ENCODE measurements at regions not wholly inside any gene's neighbourhood (a gene's known extent, or its start where the extent isn't known, plus 50 kb on each side); places are given as distances from the start of the nearest gene placed in this dataset.
"Not testable (repeated sequence)": the region's sequence is repeated elsewhere in the genome, so short reads cannot be mapped to it uniquely, and the experiment has no call there.

DNA sequence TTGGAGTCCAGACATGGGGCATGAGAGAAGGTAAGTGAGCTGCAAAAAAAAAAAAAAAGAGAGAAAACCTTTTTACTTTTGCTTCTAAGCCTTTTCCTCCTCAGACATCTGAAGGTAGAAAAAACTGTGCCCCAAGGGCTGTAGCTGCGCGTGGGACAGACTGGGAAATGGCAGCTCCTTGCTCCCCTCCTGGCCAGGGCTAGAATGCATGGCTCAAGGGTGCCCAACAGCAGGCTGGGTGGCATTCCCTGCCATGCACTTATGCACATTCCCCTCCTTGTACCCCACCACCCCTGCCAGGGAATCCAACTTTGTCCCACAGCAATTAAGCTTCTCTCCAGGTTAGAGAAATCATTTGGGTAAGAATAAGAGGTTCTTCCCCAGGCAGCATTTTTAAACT is 421.2 kb downstream of the TRAM1L1 start:
- no peak for DNase-seq

DNA sequence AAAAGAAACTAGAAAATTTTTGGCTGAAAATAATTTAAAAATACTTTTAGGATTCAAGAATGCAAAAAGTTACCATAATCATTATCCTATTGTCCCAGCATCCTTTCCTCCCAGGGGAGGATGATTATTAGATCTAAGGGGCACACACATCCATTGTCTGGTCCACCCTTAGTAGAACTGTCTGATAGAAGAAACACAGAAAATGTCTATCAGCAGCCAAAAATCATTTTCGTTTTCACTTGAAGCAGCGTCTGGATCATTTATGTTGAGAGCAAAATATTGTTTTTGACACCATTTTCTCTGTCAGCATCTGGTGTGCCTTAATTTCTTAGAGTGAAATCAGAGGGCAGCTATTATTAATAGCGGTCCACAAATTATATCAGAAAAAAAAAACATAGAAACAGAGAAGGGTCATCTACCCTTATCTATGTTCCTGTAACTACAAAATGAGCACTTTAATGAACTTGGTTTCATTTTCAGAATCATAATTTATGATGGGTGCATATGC is 446.3 kb downstream of the TRAM1L1 start:
- DNase-seq, result no peak

DNA sequence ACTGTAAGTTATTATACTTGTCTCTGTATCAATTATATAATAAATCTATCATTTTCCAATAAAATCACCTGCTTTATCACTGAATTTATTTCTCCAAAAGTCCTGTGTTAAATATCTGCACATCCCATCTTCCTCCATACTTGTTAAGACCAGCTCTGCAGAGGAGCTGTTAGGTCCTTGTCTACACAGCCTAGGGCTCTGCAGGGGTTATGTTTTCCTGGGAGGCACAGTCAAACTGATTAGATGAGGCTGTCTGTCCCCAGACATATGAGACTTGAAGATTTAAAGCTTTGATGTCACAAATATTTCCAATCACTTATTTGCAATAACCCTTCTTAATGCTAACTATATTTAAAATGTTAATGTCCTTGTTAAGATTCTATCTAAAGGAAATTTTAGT is 446.8 kb downstream of the TRAM1L1 start:
- DNase-seq, result no peak

- DNase-seq, result no peak
These were observed 448.5 kb downstream of the TRAM1L1 start for GRCh38 chr4:116636917-116637316.

- no peak for DNase-seq
These were observed 453.1 kb downstream of the TRAM1L1 start for GRCh38 chr4:116632269-116632668.

- DNase-seq, result no peak
These were observed 456.8 kb downstream of the TRAM1L1 start for GRCh38 chr4:116628598-116628997.

- no peak for DNase-seq
These were observed 457.8 kb downstream of the TRAM1L1 start for GRCh38 chr4:116627545-116627944.

DNA sequence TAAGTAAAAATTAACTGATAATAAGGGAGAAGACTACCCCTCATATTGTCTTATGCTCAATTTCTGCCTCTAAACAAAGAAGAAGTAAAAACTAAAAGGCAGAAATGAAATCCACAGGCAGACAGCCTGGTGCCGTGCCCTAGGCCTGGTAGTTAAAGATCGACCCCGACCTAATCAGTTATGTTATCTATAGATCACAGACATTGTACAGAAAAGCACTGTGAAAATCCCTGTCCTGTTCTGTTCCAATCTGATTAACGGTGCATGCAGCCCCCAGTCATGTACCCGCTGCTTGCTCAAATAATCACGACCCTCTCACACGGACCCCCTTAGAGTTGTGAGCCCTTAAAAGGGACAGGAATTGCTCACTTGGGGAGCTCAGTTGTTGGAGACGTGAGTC is 465.9 kb downstream of the TRAM1L1 start:
- not testable (repeated sequence) for DNase-seq

DNA sequence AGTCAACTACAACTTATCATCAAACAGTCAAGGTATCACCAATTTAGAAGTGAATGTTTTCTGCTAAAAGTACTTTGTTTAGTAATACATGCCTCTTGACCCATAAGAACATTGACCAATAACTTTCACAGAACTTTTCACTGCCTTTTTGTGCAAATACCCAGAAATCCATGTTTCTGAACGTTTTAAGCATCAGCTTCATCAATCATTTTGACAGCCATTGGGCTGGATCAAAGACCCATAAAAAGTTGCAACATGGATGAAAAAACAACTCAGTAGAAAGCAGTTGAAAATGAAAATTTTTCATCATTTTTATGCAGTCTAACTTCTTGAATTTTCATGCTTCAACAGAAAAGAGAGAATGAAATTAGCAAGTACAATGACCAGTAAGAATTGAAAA is 466.7 kb downstream of the TRAM1L1 start:
- DNase-seq, result no peak

- DNase-seq, result no peak
These were observed 482.3 kb downstream of the TRAM1L1 start for GRCh38 chr4:116603096-116603495.

- no peak for DNase-seq
These were observed 485.5 kb downstream of the TRAM1L1 start for GRCh38 chr4:116599859-116600258.

- peak in 1 of 14 donors; percentile 2 for DNase-seq
These were observed 486.2 kb downstream of the TRAM1L1 start for GRCh38 chr4:116598980-116599789.

- DNase-seq, result no peak
These were observed 487.0 kb downstream of the TRAM1L1 start for GRCh38 chr4:116598155-116598979.

DNA sequence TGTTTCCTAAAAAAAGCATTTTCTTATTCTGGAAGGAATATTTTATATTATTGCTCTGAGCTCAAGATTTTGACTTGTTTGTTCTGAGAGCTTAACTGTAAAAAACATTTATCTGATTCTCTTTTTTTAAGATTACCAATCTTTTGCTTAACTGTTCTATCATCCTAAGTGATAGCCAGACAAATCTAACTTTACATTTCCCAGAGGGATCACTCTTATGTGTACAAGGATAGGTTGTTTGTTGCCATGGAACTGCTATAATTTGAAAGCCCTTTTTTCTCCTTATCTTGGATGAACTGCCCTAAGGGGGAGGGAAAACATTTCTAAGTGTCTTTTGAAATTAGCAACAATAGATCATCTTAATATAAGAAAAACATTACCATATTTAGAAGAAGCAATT is 494.7 kb downstream of the TRAM1L1 start:
- no peak for DNase-seq

- no peak for DNase-seq
These were observed 496.6 kb downstream of the TRAM1L1 start for GRCh38 chr4:116588783-116589182.

DNA sequence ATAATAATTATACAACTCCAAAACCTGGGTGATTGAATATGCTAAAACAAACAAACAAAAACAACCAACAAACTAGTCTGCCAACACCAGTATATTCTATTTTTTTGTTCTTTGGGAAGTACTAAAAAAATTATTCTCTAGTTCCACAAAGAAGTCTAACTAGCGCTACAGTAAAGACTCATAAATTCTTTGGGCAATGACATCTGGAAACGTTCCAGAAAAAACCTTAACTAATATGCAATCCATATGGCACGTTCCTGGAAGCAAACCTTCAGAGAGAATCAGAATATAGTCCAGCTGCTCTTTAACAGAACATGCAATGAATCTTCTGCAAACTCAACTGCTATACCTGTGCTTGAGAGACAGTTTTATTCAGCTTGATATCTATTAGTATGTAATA is 500.1 kb downstream of the TRAM1L1 start:
- DNase-seq, result no peak

- no peak for DNase-seq
These were observed 508.1 kb downstream of the TRAM1L1 start for GRCh38 chr4:116577321-116577720.

GRCh38 chr4:116573540-116573939 is 511.8 kb downstream of the TRAM1L1 start:
- no peak for DNase-seq

DNA sequence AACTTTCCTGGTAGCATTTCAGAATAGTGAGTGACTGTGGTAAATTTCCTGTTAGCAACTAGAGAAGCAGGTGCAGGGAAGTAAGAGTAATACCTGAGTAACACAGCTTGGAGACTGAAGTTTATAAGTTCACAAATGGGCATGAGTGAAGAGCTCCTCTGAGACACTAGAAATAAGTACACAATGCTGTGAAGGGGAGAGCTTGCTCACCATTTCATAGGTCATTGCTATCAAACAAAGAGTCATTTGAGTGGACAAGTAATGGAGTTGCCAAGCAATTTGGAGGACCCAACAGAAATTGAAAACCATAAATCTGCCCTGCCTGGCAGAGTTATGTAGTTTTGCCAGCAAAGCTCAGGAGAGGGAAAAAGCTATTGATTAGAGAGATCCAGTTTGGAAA is 523.6 kb downstream of the TRAM1L1 start:
- DNase-seq, result no peak

- no peak for DNase-seq
These were observed 533.6 kb downstream of the TRAM1L1 start for GRCh38 chr4:116551806-116552205.

DNA sequence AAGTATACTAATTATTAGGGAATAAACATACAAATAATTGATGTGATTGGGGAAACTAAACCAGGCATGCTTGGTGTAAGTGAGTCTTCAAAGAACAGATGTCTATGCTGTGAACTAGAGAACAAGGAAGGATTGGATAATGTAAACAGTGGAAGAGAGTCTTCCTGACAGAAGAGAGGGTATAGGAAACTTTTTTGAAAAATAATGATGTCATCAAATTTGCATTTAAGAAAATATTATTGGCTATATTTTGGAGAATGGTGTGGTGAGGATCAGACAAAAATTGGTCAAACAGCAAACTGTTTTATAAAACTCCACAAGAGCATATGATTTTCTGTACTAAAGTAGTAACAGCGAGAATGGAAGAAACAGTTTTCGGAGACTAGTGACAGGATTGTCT is 537.7 kb downstream of the TRAM1L1 start:
- DNase-seq, result no peak

DNA sequence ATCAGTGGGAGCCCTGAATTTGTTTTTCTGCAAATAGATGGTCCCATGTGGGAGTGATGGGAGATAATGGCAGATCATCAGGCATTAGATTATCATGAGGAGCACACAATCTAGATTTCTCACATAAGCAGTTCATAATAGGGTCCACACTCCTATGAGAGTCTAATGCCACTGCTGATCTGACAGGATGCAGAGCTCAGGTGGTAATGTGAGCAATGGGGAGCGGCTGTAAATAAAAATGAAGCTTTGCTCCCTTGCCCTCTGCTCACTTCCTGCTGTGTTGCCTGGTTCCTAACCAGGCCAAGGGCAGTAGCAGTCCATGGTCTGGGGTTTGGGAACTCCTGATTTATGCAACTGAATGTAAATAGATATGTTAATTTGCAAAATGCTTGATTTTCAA is 538.6 kb downstream of the TRAM1L1 start:
- DNase-seq, result no peak

- no peak for DNase-seq
These were observed 540.4 kb downstream of the TRAM1L1 start for GRCh38 chr4:116544946-116545345.

DNA sequence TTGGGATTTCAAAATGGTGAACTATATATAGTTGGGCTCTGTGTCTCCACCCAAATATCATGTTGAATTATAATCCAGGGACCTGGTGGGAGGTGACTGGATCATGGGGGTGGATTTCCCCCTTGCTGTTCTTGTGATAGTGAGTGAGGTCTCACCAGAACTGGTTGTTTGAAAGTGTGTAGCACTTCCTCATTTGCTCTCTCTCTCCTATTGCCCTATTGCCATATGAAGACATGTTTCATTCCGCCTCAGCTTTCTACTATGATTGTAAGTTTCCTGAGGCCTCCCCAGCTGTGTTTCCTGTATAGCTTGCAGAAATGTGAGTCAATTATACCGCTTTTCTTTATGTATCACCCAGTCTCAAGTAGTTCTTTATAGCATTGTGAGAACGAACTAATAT is 545.6 kb downstream of the TRAM1L1 start:
- DNase-seq, result no peak

Measured in C1 segment of cervical spinal cord (tissue), 14 donors.